SK-N-DZ (cell line): ENCODE measurements at regions not wholly inside any gene's neighbourhood (a gene's known extent, or its start where the extent isn't known, plus 50 kb on each side); places are given as distances from the start of the nearest gene placed in this dataset.

Experiments
- DNase-seq: peaks from one replicate; pipeline ENCODE4 v3.0.0-alpha.2; 2015; ENCODE audit warnings: low spot score

DNA sequence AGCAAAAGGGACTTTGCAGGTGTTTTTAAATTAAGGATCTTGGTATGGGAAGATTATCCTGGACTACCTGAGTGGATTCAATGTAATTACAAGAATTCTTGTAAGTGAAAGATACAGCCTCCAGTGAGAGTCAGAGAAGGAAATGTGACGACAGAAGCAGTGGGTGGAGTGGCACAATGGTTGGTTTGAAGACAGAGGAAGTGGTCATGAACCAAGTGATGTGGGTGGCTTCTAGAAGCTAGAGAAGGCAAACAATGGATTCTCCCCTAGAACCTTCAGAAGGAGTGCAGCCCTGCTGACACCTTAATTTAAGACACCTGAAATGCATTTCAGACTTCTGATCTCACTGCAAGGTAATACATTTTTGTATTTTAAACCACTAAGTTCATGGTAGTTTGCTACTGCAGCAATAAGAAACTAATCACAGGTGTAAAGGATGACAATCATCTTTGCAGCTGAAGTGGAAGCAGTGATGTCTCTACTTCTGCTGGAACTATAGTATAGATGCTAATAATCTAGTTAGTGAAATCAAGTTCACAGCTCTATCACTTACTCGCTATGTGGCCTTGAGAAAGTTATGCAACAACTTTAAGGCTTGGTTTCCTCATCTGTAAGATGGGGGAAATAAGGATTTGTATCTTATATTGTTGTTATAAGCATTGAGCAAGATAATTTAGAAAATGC lies 403.4 kb upstream of the SUCLG2 start:
- no peak for DNase-seq

- DNase-seq = no peak
These were observed 402.1 kb upstream of the SUCLG2 start for GRCh38 chr3:68056556-68056955.

- no peak for DNase-seq
These were observed 400.8 kb upstream of the SUCLG2 start for GRCh38 chr3:68055215-68055614.

DNA sequence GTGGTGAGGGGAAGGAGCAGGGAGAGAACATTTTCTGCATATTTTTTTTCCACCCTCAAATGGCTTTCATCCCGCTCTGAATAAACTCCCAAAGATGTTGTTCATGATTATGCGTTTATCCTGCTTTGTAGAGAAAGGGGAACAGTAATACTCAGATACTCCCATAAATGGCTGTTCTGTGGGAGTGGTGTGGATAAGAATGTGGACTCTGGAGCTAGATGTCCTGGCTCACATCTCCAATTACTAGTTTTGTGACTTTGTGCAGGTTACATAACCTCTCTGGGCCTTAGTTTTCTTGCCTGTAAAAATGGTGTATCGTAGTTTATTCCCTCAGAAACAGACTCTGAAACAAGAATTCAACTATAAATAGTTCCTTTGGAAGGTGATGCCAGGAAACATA lies 395.4 kb upstream of the SUCLG2 start:
- DNase-seq = no peak

GRCh38 chr3:68045976-68046375 lies 391.6 kb upstream of the SUCLG2 start:
- no peak for DNase-seq

DNA sequence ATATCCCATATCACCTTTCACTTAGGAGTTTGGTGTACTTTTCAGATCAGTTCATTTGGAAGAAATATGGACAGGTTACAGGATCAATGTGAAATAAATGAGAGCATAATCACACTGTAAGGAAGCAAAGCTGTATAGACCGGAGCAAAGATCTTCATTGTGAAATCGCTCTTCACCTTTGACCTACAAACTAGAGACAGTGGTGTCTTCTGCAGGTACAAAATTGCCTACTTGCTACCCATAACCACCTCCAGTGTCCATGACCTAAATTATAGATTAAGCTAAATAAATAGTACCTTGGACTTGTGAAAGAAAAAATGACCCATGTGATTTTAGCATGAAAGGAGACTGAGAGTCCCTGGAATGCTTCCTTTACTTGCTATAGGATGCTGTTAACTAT lies 379.5 kb upstream of the SUCLG2 start:
- DNase-seq = no peak

DNA sequence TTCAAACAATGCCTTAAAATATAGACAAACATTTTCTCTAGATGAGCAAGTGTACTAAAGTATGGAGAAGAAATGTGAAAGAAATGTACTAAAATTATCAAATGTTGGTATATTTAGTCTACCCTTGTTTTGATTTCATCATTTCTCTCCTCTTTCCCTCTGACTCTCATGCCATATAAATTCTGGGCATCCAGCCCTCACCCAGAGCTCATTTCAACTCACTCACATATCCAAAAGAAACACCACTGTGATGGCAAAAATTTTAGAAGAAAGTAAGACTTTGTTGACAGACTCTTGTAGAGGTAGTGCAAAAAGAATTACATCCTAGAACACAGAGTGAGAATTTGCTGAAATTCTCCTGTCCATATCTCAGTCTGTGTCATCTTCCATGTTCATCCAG lies 377.8 kb upstream of the SUCLG2 start:
- no peak for DNase-seq

DNA sequence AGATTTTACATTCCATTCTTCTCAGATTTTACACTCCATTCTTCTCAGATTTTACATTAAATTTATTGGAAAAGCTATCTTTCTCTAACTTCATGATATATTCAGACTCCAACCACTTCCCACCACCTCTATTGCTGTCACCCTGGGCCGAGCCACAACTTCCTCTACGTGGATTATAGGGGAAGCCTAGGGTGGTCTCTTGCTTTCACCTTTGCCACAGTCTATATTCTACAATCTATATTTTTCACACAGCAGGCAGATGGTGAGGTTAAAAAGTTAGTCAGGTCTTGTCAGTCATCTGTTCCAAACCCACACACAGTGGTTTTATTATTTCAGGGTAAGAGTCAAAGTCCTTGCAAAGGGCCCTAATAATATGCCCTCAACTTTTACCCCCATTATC lies 370.8 kb upstream of the SUCLG2 start:
- no peak for DNase-seq

DNA sequence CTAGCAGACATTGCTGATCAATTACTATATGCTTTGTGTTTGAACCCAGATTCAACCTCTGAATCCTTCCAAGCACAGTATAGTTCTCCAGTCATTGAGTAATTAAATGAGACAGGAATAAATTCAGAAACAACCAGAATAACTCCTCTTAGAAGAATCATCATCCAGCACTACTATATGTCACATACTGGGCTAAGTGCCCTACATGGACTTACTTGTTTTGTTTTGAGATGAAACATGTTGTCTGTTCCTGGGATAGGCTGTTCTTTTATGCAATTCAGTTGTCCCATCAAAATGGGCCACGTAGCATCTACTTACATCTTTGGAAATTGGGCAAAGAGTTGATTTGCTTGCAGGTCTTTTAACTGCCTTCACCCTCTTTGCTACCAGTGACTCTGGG lies 365.5 kb upstream of the SUCLG2 start:
- no peak for DNase-seq

GRCh38 chr3:68018275-68018674 lies 363.9 kb upstream of the SUCLG2 start:
- no peak for DNase-seq

- DNase-seq = no peak
These were observed 362.7 kb upstream of the SUCLG2 start for GRCh38 chr3:68017069-68017468.

DNA sequence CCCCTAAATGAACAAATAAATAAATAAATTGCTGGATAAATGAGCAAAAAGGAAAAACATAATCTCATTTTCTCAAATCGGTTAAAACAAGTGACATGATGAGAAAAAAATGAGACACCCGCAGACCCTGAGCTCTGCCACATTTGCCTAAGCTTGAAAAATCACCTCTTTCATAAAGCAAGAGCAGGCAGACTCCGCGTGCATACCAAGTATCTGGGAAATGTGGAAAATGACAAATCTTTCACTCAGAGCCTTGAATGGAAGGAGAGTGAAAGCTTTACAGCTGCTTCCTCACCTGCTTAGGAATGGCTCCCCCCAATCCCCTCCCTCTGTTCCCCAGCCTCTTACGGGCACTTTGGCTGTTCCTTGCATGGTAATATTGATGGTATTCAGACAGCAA lies 355.5 kb upstream of the SUCLG2 start:
- DNase-seq = no peak

GRCh38 chr3:68007621-68008226 lies 353.3 kb upstream of the SUCLG2 start:
- peak; percentile 4 for DNase-seq

DNA sequence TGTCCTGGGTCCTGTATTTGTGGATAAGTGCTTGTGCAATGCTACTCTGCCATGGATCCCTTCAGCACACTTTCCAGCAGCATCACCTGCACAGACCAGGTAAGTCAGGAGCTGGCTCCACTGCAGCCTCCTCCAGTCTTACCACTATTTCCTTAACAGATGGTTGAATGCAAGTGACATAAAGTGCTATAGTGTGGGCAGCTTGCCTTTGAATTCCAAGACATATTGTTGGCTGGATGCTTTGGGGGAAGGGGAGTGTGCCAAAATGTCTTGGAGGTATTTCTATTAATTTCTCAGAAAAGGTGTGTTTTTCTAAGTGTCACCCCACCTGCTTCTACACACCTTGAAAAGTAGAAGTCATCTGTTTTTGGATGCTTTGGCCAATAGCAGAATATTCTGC lies 352.2 kb upstream of the SUCLG2 start:
- DNase-seq = no peak

DNA sequence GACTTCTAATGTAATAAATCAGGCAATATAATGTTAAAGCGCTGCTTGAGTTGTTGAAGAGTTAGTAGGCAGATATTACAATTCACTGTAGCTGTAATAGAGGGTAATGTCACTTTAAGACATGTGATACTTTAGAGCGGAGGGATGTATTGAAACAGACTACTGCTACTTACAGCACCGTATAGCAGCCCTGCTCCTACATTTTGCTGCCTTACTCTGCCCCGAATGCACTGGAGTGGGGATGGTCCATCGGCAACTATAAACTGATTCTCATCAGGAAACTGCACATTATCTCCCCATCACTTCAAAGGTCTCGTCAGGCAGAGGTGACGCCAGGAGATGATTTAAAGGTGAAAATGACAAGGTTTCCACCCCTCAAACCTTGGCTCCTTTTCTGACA lies 349.7 kb upstream of the SUCLG2 start:
- DNase-seq = no peak

DNA sequence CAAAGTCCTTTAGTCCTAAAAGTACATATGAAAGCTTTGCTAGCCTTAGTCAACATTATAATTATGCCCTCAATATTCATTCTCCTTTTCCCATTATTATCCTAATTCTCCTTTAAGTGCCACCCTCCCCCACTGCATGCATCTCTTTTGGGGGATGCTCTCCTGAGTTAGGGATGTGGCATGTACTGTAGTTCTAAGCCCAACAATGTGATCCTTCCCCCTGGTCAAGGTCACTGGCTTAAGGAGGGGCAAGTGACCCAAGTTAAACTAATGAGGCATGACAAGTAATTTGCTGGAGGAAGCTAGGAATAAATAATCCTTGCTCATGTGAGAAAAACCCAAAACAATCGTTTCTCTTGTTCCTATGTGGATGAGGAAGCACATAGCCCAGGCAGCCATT lies 343.9 kb upstream of the SUCLG2 start:
- no peak for DNase-seq

DNA sequence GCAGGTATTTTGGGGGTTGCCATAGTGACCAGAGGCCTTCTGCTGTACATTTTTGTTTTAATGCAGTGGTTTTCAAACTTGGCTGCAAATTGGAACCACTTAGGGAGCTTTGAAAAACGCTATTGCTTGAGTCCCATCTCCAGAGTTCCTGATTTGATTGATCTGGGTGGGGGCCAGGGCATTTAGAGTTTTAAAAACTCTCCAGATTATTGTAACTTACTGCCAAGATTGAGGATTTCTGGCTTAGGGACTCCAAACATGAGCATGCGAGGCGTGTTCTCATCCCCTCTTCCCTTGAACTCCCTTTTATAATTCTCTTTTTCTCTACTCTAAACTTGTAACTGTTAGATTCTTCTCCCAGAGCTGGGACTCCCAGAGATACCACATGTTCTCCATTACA lies 340.8 kb upstream of the SUCLG2 start:
- no peak for DNase-seq

DNA sequence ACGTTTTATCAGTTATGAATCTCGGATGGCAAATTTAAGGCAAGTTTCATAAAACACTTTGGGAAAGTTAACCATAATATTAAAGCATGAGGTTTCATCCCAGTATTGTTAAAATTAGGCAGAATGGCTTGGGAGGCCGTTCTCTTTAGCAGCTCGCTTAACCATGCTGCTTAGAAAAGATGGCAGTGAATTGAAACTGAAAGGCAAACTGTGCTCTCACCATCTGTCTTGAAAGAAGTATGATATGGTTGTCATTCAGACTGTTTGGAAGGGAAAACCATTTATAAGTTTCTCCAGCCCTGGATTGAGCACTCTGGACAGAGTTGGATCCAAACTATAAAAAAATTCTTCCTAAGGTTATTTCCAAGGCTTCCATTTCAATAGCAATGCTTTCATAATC lies 332.3 kb upstream of the SUCLG2 start:
- DNase-seq = no peak

- no peak for DNase-seq
These were observed 328.8 kb upstream of the SUCLG2 start for GRCh38 chr3:67983166-67983565.

- no peak for DNase-seq
These were observed 326.7 kb upstream of the SUCLG2 start for GRCh38 chr3:67981077-67981476.

- no peak for DNase-seq
These were observed 324.9 kb upstream of the SUCLG2 start for GRCh38 chr3:67979342-67979741.

- no peak for DNase-seq
These were observed 323.4 kb upstream of the SUCLG2 start for GRCh38 chr3:67977762-67978161.

- DNase-seq = no peak
These were observed 322.3 kb upstream of the SUCLG2 start for GRCh38 chr3:67976663-67977062.

- DNase-seq = no peak
These were observed 310.2 kb upstream of the SUCLG2 start for GRCh38 chr3:67964596-67964995.
